A549 (cell line): ENCODE measurements at regions not wholly inside any gene's neighbourhood (a gene's known extent, or its start where the extent isn't known, plus 50 kb on each side); places are given as distances from the start of the nearest gene placed in this dataset.

Experiments
- ATAC-seq, 2 experiments: fragments of 200-7000 bp in 1 of 2; fragments of >200 bp in 1 of 2; cut with Nextera tagmentation in 1 of 2; cut with Tn5 transposase in 1 of 2; 3 replicates each; pipeline versions ENCODE4 v1.8.0 to v1.9.1; 2018 to 2020; ENCODE audit warnings: mild to moderate bottlenecking in 1 of 2, moderate library complexity in 1 of 2
- CTCF ChIA-PET: fragments of 300-600 bp; sonication (Branson Sonifier 250); formaldehyde crosslinking; extraction: SDS; loops from one replicate; lab custom pipeline; 2021; ENCODE audit warnings: antibody characterized with exemption, inconsistent platforms; lab: Yijun Ruan, JAX
- POLR2A ChIA-PET: fragments of 350-600 bp; formaldehyde crosslinking; extraction: SDS; loops from one replicate; lab custom pipeline; 2021; ENCODE audit warnings: antibody characterized with exemption, inconsistent platforms; lab: Yijun Ruan, JAX
- DNase-seq, 2 experiments: peaks; one replicate each; pipeline versions ENCODE4 v3.0.0 to v3.0.0-alpha.2; 2011 to 2016; ENCODE audit warnings: low read depth in 1 of 2, low spot score in 1 of 2
- FAIRE-seq: peaks from 2 replicates; lab custom pipeline; 2011; peaks lifted over from hg19 to GRCh38; lab: Jason Lieb, UNC
- H3K27ac ChIP-seq, 2 experiments: fragments of >200 bp; sonication (Bioruptor Twin); formaldehyde crosslinking; 3 replicates each; pipeline ENCODE4 v1.5.1; 2016 to 2017
- H3K4me1 ChIP-seq: fragments of >200 bp; sonication (Bioruptor Twin); formaldehyde crosslinking; 3 replicates; pipeline ENCODE4 v1.6.1; 2016
- H3K4me2 ChIP-seq: fragments of >200 bp; sonication (Bioruptor Twin); formaldehyde crosslinking; 3 replicates; pipeline ENCODE4 v1.6.1; 2016
- H3K4me3 ChIP-seq: fragments of >200 bp; sonication (Bioruptor Twin); formaldehyde crosslinking; 3 replicates; pipeline ENCODE4 v1.5.1; 2016
- H3K9me3 ChIP-seq: fragments of >200 bp; sonication (Bioruptor Twin); formaldehyde crosslinking; 3 replicates; pipeline ENCODE4 v1.6.1; 2016
- CBX2 ChIP-seq: fragments of 200-600 bp; sonication (generic); IDR thresholded peaks from 2 replicates; pipeline ENCODE4 v1.6.1; 2016; ENCODE audit warnings: low read depth, mild to moderate bottlenecking, borderline replicate concordance
- CHD2 ChIP-seq: fragments of 150-350 bp; IDR thresholded peaks from 2 replicates; pipeline ENCODE4 v1.6.1; 2014; ENCODE audit warnings: low read length; ENCODE audit not compliant: partially characterized antibody
- CHD4 ChIP-seq: fragments of 200-600 bp; sonication (generic); IDR thresholded peaks from 2 replicates; pipeline ENCODE4 v1.6.1; 2016; ENCODE audit warnings: antibody characterized with exemption, mild to moderate bottlenecking, borderline replicate concordance
- ELK1 ChIP-seq: fragments of 150-350 bp; IDR thresholded peaks from 2 replicates; pipeline ENCODE4 v1.6.1; 2014; ENCODE audit warnings: low read depth, mild to moderate bottlenecking, low read length
- EP300 ChIP-seq, 2 experiments: fragments of >200 bp; sonication (Bioruptor Twin); formaldehyde crosslinking; IDR thresholded peaks; 2 replicates in 1 of 2; 3 replicates in 1 of 2; pipeline ENCODE4 v1.6.1; 2016 to 2017
- ESRRA ChIP-seq: fragments of 150-350 bp; IDR thresholded peaks from 2 replicates; pipeline ENCODE4 v1.6.1; 2014; ENCODE audit warnings: mild to moderate bottlenecking, low read length, borderline replicate concordance
- FOSB ChIP-seq: fragments of 250-450 bp; sonication (Bioruptor Pico); IDR thresholded peaks from 2 replicates; pipeline ENCODE4 v1.5.0; 2020; ENCODE audit warnings: mild to moderate bottlenecking, moderate library complexity
- FOSL2 ChIP-seq, 2 experiments: fragments of 450-650 bp in 1 of 2; fragments of >200 bp in 1 of 2; sonication (Bioruptor Twin) in 1 of 2; formaldehyde crosslinking; IDR thresholded peaks; 2 replicates each; pipeline versions ENCODE4 v1.5.0 to v1.6.1; 2016 to 2020; ENCODE audit warnings: mild to moderate bottlenecking in 1 of 2, moderate library complexity in 1 of 2
- FOXS1 ChIP-seq: fragments of 250-450 bp; sonication (Bioruptor Pico); IDR thresholded peaks from 2 replicates; pipeline ENCODE4 v1.5.0; 2020; ENCODE audit warnings: mild to moderate bottlenecking, moderate library complexity
- GATA3 ChIP-seq: IDR thresholded peaks from 2 replicates; pipeline ENCODE4 v1.6.1; 2012; ENCODE audit warnings: borderline replicate concordance
- HDAC2 ChIP-seq: fragments of 200-600 bp; sonication (generic); IDR thresholded peaks from 2 replicates; pipeline ENCODE4 v1.6.1; 2016
- HES2 ChIP-seq: fragments of >200 bp; sonication (Bioruptor Twin); formaldehyde crosslinking; IDR thresholded peaks from 2 replicates; pipeline ENCODE4 v1.6.1; 2016
- HEYL ChIP-seq: fragments of 250-450 bp; sonication (Bioruptor Pico); IDR thresholded peaks from 2 replicates; pipeline ENCODE4 v1.8.0; 2021; ENCODE audit warnings: mild to moderate bottlenecking, moderate library complexity
- JUN ChIP-seq, 2 experiments: fragments of >200 bp; sonication (Bioruptor Twin); formaldehyde crosslinking; IDR thresholded peaks; 2 replicates in 1 of 2; 3 replicates in 1 of 2; pipeline ENCODE4 v1.6.1; 2016 to 2017
- JUNB ChIP-seq: fragments of >200 bp; sonication (Bioruptor Twin); formaldehyde crosslinking; IDR thresholded peaks from 2 replicates; pipeline ENCODE4 v1.6.1; 2016
- KDM1A ChIP-seq: fragments of 200-600 bp; sonication (generic); IDR thresholded peaks from 2 replicates; pipeline ENCODE4 v1.6.1; 2016; ENCODE audit warnings: low read depth, mild to moderate bottlenecking
- MAFK ChIP-seq: fragments of 450-650 bp; IDR thresholded peaks from 2 replicates; pipeline ENCODE4 v1.6.1; 2014; ENCODE audit not compliant: partially characterized antibody
- MAZ ChIP-seq: fragments of 150-350 bp; IDR thresholded peaks from 2 replicates; pipeline ENCODE4 v1.6.1; 2014; ENCODE audit warnings: antibody characterized with exemption, low read depth, low read length, borderline replicate concordance
- NPAS2 ChIP-seq: fragments of 250-450 bp; sonication (Bioruptor Pico); IDR thresholded peaks from 2 replicates; pipeline ENCODE4 v1.8.0; 2022; ENCODE audit warnings: mild to moderate bottlenecking, moderate library complexity, borderline replicate concordance
- NR3C1 ChIP-seq: fragments of >200 bp; sonication (Bioruptor Twin); formaldehyde crosslinking; IDR thresholded peaks from 3 replicates; pipeline ENCODE4 v1.6.1; 2017
- PHF8 ChIP-seq: fragments of 200-600 bp; sonication (generic); IDR thresholded peaks from 2 replicates; pipeline ENCODE4 v1.6.1; 2016; ENCODE audit warnings: low read depth, mild to moderate bottlenecking, antibody characterized with exemption, moderate library complexity, borderline replicate concordance
- POLR2AphosphoS2 ChIP-seq: conservative IDR thresholded peaks from 2 replicates; pipeline ENCODE4 v1.6.1; 2012; ENCODE audit warnings: low read length, improper control_type of control experiment, inconsistent platforms
- RFX5 ChIP-seq: fragments of 450-650 bp; IDR thresholded peaks from 2 replicates; pipeline ENCODE4 v1.7.1; 2014; ENCODE audit warnings: antibody characterized with exemption, mild to moderate bottlenecking, moderate library complexity
- RNF2 ChIP-seq: fragments of 200-600 bp; sonication (generic); IDR thresholded peaks from 2 replicates; pipeline ENCODE4 v1.6.1; 2016; ENCODE audit warnings: low read depth, mild to moderate bottlenecking, antibody characterized with exemption, moderate library complexity, borderline replicate concordance
- TP53 ChIP-seq: fragments of 250-450 bp; sonication (Bioruptor Pico); IDR thresholded peaks from 2 replicates; pipeline ENCODE4 v1.5.0; 2021; ENCODE audit warnings: mild to moderate bottlenecking, moderate library complexity
- USF2 ChIP-seq: fragments of 450-650 bp; IDR thresholded peaks from 2 replicates; pipeline ENCODE4 v1.6.1; 2014; ENCODE audit warnings: antibody characterized with exemption
- ZFP36 ChIP-seq: fragments of 450-650 bp; IDR thresholded peaks from 2 replicates; pipeline ENCODE4 v1.6.1; 2014; ENCODE audit warnings: borderline replicate concordance; ENCODE audit not compliant: partially characterized antibody
- ZNF302 ChIP-seq: fragments of 250-450 bp; sonication (Bioruptor Pico); IDR thresholded peaks from 2 replicates; pipeline ENCODE4 v1.9.0; 2021; ENCODE audit warnings: inconsistent platforms, mild to moderate bottlenecking, moderate library complexity
- WGBS: methylation state at CpG from one replicate; pipeline ENCODE4 v1.1.6; 2017; ENCODE audit errors: missing lambda C conversion rate; 5-methylcytosine and 5-hydroxymethylcytosine counted together
- TF ChIP-seq, protein P1 (sequence below): fragments of 200-600 bp; sonication (generic); IDR thresholded peaks from 2 replicates; pipeline ENCODE4 v1.6.1; 2016; ENCODE audit warnings: antibody characterized with exemption, mild to moderate bottlenecking, moderate library complexity
- TF ChIP-seq, protein P2 (sequence below): IDR thresholded peaks from 2 replicates; pipeline ENCODE4 v1.6.1; 2012
- TF ChIP-seq, protein P3 (sequence below): fragments of 250-450 bp; sonication (Bioruptor Pico); IDR thresholded peaks from 2 replicates; pipeline ENCODE4 v1.5.0; 2021; ENCODE audit warnings: mild to moderate bottlenecking, moderate library complexity, borderline replicate concordance

GRCh38 chr14:37826869-37827268 is 231.4 kb downstream of the TTC6 start:
- no peak overlapping the region for H3K4me2 ChIP-seq
- no peak overlapping the region for H3K4me3 ChIP-seq
- DNase-seq (no peak), ATAC-seq (no peak), FAIRE-seq (no peak)
- 0% methylated on average over 1 of the region's 1 CpG for WGBS
- peaks cover 8% of the 10 kb centered on the region; the same call in 1 of the 3 replicates for H3K9me3 ChIP-seq
- TF ChIP-seq, protein P1, sequence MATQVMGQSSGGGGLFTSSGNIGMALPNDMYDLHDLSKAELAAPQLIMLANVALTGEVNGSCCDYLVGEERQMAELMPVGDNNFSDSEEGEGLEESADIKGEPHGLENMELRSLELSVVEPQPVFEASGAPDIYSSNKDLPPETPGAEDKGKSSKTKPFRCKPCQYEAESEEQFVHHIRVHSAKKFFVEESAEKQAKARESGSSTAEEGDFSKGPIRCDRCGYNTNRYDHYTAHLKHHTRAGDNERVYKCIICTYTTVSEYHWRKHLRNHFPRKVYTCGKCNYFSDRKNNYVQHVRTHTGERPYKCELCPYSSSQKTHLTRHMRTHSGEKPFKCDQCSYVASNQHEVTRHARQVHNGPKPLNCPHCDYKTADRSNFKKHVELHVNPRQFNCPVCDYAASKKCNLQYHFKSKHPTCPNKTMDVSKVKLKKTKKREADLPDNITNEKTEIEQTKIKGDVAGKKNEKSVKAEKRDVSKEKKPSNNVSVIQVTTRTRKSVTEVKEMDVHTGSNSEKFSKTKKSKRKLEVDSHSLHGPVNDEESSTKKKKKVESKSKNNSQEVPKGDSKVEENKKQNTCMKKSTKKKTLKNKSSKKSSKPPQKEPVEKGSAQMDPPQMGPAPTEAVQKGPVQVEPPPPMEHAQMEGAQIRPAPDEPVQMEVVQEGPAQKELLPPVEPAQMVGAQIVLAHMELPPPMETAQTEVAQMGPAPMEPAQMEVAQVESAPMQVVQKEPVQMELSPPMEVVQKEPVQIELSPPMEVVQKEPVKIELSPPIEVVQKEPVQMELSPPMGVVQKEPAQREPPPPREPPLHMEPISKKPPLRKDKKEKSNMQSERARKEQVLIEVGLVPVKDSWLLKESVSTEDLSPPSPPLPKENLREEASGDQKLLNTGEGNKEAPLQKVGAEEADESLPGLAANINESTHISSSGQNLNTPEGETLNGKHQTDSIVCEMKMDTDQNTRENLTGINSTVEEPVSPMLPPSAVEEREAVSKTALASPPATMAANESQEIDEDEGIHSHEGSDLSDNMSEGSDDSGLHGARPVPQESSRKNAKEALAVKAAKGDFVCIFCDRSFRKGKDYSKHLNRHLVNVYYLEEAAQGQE = no peak
- TF ChIP-seq FOSB = no peak
- no peak for TF ChIP-seq FOXS1
- TF ChIP-seq, protein P2, sequence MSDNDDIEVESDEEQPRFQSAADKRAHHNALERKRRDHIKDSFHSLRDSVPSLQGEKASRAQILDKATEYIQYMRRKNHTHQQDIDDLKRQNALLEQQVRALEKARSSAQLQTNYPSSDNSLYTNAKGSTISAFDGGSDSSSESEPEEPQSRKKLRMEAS = no peak
- no peak for TF ChIP-seq POLR2AphosphoS2
- no peak for TF ChIP-seq JUNB
- TF ChIP-seq ZFP36 = no peak
- no peak for TF ChIP-seq FOSL2 (IDR thresholded peaks at IDR 0.05)
- TF ChIP-seq FOSL2 (CRISPR knock-in tag; IDR thresholded peaks at IDR 0.05) = no peak
- TF ChIP-seq, protein P3, sequence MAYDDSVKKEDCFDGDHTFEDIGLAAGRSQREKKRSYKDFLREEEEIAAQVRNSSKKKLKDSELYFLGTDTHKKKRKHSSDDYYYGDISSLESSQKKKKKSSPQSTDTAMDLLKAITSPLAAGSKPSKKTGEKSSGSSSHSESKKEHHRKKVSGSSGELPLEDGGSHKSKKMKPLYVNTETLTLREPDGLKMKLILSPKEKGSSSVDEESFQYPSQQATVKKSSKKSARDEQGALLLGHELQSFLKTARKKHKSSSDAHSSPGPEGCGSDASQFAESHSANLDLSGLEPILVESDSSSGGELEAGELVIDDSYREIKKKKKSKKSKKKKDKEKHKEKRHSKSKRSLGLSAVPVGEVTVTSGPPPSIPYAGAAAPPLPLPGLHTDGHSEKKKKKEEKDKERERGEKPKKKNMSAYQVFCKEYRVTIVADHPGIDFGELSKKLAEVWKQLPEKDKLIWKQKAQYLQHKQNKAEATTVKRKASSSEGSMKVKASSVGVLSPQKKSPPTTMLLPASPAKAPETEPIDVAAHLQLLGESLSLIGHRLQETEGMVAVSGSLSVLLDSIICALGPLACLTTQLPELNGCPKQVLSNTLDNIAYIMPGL (CRISPR knock-in tag) = no peak
- TF ChIP-seq PHF8 = no peak
- TF ChIP-seq HES2 = no peak
- no peak for TF ChIP-seq EP300 (IDR thresholded peaks at IDR 0.05)
- no peak for TF ChIP-seq MAFK
- no peak for TF ChIP-seq HDAC2
- ChIA-PET CTCF (interaction anchor here (0.6 kb wide), 1 partner anchor 73 kb away, joined by 5 read pairs; no protein-coding TSS in a partner anchor), POLR2A (no interaction called here)
- H3K4me1 ChIP-seq = no peaks in the 10 kb centered on the region
- H3K27ac ChIP-seq = no peak overlapping the region

- CTCF ChIA-PET = interaction anchor here (1.0 kb wide), 1 partner anchor 17 kb away, joined by 3 read pairs; no protein-coding TSS in a partner anchor
- ATAC-seq (no peak), FAIRE-seq (no peak)
Measured at GRCh38 chr14:37830271-37830670, 234.8 kb downstream of the TTC6 start.

GRCh38 chr14:37834275-37834674 is 238.8 kb downstream of the TTC6 start:
- WGBS = 0% methylated on average over 1 of the region's 1 CpG
- no peak overlapping the region for H3K4me2 ChIP-seq
- no peak overlapping the region for H3K27ac ChIP-seq
- ChIA-PET CTCF (interaction anchor here (1.0 kb wide), 1 partner anchor 40 kb away, joined by 4 read pairs; no protein-coding TSS in a partner anchor), POLR2A (no interaction called here)
- H3K4me1 ChIP-seq = no peaks in the 10 kb centered on the region
- peaks cover 8% of the 10 kb centered on the region; the same call in 2 of the 3 replicates for H3K9me3 ChIP-seq
- TF ChIP-seq HDAC2 (no peak), TP53 (CRISPR knock-in tag) (no peak), JUN (IDR thresholded peaks at IDR 0.05) (no peak), MAZ (no peak), ELK1 (no peak), NPAS2 (CRISPR knock-in tag) (no peak), GATA3 (no peak), RNF2 (no peak), RFX5 (no peak), NR3C1 (no peak), CBX2 (no peak), USF2 (no peak), KDM1A (no peak)
- ATAC-seq = no peak
- FAIRE-seq = no peak
- H3K4me3 ChIP-seq = no peak overlapping the region
- no peak for DNase-seq

More at GRCh38 chr14:37830271-37830670, 234.8 kb downstream of the TTC6 start:
- no peak overlapping the region for H3K27ac ChIP-seq
- TF ChIP-seq ZNF302 = no peak
- TF ChIP-seq HEYL (CRISPR knock-in tag) = no peak
- no peak for TF ChIP-seq MAFK
- TF ChIP-seq ESRRA = no peak
- no peak for TF ChIP-seq CHD2
- TF ChIP-seq CHD4 = no peak
- H3K9me3 ChIP-seq = peaks cover 8% of the 10 kb centered on the region; the same call in 2 of the 3 replicates
- no peak overlapping the region for H3K4me2 ChIP-seq
- no peak for DNase-seq
- POLR2A ChIA-PET = no interaction called here
- no peaks in the 10 kb centered on the region for H3K4me1 ChIP-seq
- no peak overlapping the region for H3K4me3 ChIP-seq
